Forelimb muscle (tissue), 1 donor: ENCODE measurements at regions not wholly inside any gene's neighbourhood (a gene's known extent, or its start where the extent isn't known, plus 50 kb on each side); places are given as distances from the start of the nearest gene placed in this dataset.

Source experiments
- DNase-seq: peaks from one replicate; pipeline ENCODE4 v3.0.0-alpha.2; 2013; ENCODE audit warnings: low read depth

DNA sequence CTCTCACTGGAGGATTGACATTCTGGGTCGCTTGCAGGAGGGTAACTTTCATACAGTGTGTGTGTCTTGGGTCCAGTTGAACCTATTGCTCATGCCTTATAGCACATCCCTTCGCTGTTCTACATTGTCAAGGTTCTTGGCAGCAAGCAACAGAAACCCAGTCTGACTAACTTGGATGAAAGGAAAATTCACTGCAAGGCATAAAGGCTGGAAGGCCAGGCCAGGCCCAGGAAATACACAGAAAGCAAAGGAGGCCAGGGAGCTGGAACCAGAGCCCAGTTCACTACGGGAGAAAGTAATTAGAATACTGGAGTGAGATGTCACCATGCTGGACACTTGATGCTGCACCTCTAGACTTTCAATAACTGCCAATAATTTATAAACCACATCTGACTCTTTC, 353.8 kb upstream of the GATB start:
- DNase-seq: no peak

DNA sequence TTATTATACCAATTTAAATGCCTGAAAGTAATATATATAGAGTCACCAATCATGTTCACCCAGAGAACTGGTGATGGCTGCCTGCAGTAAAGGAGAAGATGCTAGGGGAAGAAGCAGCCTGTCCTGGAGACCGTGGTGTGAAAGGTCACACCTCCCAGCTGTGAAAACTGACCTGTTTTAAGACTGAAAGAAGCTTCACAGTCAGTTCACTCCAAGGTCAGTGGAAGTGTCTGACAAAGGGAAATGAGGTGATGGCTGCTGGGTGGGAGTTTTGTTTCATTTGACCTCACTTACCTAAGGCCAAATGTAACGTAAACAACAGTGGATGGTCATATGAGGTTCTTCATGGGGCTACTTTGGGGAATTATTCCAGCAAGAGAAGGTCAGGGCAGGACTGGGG, 352.1 kb upstream of the GATB start:
- DNase-seq: no peak

DNA sequence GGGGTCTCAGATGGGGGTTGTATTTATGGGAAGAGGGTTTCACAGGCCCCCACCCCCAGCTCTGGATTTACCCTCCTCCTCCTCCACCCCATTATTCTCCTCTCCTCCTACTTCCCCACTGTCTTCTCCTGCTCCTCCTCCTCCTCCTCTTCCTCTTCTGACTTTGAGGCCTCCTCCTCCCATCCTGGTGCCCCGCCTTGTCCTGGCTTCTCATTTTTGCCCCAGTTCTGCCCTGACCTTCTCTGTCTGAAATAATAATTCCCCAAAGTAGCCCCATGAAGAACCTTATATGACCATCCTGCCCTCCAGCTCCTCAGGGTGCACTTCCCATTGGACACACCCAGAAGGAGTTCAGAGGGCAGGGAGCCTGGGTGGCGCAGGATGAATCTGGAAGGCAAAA, 351.4 kb upstream of the GATB start:
- DNase-seq: no peak

DNA sequence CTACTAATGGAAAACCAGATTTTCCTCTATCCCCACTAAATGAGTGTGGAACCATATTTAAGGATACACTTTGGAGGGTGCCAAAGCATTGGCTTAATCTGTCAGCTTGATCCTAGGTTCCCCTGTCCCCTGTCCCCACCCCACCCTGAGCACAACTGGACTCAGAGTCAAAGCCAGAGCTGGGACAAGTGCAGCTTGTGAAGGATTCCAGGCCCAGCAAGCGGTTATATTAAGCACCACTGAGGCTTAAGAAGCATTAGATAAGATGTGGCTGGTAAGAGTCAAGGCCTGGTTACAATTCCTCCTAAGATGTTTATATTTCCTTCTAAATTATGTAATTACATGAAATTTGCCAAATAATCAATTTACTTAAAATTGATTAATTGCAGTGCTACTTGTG, 350.0 kb upstream of the GATB start:
- DNase-seq: no peak

DNA sequence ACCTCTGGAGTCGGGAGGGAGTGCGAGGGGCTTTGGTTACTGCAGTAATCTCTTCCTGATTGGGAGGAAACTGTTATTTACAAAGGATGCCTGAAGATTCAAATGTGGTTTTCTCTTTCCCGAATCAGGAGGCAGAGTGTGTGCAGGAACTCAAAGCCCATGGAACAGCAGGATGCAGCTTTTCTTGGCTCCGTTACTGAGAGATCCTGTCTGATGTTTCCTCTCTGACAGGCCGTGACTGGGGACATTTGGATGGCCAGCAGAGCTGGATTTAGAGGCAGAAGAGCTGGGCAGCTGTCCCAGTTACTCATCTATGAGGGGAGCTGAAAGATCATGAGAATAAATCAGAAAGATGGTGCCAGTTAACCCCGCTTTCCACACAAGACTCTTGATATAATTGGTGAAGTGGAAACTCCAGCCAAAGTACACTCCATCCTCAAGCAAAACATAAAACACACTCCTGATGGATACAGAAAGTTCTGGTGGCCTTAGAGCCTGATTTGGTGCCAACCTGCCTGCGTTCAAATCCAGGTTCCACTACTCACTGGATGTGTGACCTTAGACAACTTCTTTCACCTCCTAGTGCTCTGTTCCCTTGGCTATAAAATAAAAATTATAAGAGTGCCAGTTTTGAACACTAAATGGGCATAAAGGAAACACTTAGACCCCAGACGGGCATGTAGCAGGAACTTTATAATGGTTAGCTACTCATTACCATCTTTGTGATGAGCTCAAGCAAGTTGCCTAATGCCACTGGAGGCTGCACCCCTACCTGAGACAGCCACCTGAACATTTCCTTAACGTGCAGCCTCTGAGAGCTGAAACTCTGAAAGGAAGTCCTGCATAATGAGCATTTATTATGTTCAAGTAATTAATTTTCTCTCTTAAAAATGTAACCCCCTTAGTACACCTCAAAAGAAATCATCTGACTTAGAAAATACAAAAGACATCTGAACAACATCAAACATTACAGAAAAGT, 349.0 kb upstream of the GATB start:
- no peak for DNase-seq

DNA sequence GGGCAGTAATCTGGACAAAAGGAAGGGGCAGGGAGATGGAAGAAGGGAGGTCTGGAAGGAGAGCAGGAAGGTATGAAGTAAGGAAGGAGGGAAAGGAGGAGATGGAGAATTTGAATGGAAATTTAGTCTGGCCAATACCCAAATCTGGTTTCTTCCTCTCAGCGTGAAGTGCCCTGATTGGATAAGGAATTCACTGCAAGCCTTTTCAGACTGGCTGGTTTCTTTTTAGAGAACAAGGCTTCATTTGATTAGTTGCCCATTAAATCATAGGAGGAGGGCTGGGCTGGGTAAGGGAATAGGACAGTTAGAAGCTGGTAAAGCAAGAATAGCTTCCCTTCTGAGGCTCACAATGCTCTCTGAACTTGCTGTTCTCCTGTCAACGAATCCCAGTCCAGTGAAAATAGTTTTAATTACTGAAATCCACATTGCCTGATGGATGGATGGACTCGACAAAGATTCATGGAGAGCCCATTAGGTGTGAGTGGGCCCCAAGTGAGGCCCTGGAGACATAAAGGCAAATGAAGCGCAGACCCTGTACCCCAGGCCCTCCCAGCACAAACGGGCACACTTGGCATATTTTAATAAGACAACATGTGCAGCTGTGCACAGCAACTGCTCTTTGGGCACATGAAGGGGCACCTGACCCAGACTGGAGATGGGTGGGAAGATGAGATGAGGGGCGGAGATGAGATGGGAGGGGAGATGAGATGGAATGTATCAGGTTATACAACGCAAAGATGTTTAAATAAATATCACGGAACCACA, 347.1 kb upstream of the GATB start:
- DNase-seq: no peak

DNA sequence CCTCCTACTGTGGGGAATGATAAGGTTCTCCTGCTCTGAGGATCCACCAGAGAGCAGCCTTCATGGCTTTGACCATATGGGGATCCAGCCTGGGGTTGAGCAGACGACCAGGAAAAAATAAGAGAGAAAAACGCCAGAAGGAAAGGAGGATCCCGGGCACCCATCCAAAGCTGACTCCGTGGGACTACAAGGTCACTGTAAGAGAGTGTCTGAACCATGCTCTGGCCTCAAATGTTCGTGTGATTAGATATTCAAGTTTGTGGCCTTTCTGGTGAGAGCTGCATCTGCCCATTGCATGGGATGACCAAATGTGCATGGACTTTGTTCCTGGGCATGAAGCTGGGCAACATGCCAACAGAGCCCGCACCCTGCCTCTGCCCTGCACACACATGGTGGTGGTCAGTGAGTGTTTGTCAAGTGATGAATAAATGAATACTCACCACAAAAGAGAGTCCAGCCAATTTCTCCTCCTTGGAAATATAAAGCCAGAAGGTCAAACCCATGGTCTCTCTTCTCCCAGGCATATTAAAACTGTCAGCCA, 346.0 kb upstream of the GATB start:
- DNase-seq: no peak

DNA sequence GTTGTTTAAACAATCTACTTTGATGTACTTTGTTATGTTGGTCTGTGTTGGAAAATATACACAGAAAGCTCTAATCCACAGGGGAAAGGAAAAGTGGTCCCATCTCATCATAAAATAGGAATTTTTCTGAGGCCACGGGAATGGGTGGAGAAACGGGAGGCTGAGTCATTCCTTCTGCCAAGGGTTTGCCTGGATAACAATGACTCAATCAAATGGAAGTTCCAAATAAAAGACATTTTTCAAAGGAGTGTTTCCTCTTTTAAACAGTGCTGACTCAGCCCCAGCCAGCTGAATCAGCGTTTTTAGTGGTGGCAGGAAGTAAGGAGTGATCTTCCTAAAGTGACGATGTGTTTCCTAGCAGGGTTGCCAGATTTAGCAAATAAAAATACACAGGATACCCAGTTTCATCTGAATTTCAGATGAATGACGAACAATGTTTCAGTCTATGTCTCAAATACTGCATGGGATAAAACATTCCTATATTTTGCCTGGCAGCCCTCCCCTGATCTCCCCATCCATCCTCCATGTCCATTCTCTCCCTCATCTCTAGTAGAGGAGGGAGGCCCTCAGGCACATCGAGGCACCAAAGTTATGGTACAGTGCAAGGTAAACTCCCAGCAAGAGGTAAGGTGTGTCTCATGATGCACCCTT, 345.4 kb upstream of the GATB start:
- DNase-seq: peak; percentile 36

DNA sequence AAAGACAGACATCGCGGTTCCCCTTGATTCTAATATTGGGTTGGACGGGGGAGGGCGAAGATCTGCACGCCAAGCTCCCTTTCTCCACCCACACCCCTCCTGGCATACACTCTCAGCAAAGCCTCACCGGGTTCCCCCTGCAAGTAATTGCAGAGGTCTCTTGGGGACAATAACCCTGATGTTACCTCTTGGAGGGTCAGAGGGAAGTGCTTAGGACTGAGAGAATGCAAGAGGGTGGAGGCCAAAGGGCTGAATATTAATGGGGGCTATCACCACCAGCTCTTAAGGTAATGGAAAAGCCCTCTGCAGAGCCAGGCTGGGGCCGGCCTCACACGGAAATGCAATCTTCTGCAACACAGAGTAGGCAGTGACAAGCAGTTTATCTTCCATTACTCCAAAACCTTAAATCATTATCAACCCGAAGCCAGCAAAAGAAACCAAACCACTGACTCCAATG, 344.1 kb upstream of the GATB start:
- DNase-seq: no peak

DNA sequence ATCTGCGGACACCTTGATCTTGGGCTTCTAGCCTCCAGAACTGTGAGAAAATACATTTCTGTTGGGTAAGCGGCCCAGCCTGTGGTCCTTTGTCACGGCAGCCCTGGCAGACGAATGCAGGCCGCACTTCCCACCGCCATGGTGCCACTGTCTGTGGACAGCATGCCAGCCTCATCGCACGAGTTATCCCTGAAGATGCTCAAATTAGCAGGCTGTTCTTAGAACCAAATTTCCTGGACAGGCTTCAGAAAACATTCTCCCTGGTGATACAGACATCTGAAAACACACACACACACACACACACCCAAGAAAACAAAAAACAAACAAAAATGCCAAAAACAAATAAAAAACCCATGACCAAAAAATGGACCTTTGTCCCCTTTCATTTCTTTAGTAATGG, 343.5 kb upstream of the GATB start:
- no peak for DNase-seq

DNA sequence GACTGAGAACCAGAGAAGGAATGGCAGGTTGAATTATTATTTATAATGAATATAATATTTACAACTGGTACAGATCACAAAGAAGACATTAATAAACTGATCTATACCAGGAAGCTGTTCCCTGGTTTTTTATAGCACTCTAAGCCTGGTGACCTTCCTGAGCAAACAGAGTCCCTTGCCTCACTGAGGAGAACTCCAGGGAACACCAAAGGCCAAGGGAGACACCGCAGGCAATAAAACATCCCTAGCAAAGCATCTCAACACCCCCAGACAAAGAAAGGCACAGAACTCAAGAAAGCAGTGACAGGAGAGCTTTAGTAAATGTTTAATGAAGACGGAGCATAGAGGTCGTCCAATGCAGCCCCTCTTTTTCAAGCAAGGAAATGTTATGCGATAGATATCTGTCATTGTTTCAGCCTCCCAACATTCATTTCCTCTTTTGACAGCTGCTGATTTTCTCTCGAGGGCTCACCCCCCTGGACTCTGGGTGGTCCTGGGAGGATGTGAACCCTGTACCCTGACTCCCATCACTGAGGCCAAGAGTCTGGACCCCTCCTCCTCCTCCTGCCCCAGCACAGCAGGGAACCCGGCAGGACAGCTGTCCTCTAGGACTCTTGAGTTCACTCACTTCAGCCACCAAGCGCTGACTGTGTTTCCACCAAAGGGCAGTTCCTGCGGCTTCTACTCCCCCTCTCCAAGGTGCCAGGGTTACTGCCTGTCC, 342.5 kb upstream of the GATB start:
- no peak for DNase-seq

DNA sequence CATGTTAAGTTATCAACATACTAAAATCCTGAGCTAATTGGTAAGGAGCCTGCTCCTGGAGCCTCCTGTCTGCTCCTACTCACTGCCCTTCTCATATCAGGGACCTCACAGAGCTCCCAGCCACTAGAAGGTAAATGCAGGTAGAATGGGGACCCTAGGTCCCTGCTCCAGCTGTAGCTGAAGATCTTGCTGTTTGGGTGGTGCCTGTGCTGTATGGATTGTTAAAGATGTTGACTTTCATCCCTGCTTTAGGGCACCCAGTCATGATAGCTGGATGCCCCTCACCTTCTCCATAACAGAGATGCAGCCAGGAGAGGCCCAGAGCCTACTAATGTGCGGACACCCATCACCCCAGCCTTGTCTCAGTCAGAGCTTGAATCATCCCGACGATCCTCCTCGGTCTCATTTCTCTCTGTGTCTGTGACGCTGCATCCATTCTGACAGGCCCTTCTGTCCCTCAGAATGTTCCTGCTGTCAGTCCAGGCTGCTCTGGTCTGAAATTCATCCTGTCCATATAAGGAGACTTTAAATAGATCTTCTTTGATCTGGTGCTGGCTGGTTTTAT, 341.7 kb upstream of the GATB start:
- no peak for DNase-seq

DNA sequence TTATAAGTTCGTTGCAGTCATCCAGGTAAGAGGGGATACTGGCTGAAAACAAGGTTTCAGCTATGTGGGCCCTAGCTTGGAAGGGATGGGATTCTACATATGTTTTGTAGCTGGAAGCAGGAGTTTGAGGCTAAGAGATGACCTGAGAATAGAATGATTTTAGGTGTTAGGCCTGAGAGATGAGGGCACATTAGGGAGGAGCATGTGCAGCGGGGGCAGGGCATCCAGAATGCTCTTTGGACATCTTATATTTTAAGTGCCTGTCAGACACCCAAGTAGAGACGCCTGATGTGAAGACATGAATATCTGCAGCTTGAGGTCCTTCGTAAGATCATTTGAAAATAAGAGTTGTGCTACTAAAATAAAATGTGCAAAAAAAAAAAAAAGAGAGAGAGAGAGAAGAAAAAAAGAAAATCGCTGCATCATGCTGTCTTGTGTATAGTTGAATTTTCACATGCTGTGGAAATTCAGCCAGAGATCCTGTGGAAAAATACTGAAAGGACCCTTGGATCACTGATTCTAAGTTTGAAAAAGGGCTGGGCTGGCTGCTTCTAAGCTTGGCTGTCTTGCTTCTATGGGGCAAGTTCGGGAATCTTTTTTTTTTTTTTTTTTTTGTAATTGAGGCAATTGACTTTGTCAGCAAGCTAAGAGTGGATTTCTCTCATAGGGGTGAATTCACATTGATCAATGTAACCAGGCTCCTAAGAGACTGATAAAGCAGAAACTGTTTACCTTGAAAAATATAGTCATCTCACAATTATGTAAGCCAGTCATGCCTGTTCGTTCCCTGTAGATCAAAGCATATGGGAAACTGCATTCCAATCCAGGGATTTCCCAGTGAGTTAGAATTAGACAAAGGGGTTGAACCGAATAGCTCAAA, 341.0 kb upstream of the GATB start:
- no peak for DNase-seq

DNA sequence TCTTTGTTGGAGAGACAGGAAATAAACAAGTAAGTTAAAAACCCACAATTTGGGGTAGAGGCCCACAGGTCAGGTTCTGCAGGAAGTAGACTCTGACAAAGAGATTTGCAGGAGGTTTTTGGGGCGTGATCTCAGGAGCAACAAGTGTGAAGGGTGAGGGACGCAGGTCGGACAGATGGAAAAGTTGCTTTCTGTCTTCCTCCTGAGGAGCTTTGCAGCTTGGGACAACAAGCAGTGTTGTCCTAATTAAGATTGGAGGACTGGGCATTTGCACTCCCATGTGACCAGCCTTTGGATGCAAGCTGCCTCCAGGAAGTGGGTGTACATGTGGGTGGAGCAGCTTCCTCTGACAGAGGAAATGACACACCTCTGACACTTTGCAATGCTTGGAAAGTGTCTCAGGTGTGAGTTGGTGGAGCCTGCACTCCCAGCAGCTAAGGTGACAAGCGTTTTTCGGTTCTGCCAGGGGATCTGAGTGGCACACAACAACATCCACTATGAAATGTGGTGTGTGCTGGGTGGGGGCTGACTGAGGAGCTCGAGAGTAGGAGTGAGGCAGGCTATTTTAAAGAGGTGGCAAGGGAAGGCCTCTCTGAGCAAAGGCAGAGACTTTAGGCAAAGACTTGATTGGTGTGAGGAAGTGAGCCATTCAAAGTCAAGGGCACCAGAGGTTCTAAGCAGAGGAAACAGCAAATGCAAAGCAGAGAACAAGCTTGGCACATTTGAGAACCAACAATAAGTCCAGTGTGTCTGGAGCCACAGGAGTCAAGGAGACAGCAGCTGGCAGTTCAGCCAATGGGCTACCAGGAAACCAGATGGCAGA, 339.8 kb upstream of the GATB start:
- no peak for DNase-seq

DNA sequence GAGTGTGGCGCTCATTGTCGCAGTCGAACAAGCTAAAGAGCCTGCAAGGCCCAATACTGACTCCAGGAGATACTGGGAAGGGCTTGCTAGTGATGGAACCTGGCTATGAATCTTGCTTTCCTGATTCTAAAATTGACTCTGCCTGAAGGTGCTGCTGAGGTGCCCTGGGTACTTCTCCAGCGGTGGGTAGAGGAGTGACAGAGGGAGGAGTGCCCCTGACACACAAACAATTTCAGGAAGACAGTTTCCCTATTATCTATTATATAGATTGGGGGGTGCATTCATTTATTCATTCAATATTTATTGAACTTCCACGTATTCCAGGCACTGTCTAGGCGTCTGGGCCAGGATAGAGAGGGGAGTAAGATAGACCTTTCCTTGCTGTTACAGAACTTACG, 339.2 kb upstream of the GATB start:
- no peak for DNase-seq

DNA sequence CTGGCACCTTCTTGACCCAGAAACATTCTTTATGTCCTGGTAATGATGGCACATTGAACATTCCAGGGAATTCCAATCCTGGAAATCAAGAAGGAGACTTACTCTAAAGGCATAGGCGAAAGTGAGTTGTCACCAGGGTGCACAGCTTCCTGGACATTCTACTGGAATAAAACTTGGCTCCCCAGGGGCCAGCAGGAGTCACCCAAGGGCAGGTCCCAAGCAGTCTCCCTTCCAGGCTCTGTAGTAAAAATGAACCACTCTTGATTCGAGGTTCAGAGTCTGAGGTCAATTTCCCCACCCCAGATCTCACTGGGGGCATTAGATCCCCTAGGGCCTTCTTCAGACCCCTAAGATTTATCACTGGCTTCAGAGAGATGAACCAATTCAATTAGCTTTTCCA, 338.7 kb upstream of the GATB start:
- DNase-seq: no peak

DNA sequence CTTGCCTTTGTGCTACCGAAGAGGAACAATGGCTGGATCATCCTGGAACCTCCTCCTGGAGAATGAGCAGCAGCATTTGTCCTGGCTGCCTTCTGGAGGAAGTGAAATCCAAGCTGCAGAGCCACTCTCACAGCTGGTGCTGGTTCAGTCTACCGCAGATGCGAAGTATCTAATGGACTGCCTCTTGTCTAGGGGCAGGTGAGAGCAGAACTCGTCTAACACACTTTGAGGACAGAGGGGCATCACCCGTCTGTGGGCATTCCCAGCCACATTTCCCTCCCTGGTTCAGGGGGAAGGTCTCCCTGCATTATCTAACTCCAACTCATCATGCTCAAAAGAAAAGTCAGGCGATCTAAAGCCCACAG, 338.2 kb upstream of the GATB start:
- no peak for DNase-seq

DNA sequence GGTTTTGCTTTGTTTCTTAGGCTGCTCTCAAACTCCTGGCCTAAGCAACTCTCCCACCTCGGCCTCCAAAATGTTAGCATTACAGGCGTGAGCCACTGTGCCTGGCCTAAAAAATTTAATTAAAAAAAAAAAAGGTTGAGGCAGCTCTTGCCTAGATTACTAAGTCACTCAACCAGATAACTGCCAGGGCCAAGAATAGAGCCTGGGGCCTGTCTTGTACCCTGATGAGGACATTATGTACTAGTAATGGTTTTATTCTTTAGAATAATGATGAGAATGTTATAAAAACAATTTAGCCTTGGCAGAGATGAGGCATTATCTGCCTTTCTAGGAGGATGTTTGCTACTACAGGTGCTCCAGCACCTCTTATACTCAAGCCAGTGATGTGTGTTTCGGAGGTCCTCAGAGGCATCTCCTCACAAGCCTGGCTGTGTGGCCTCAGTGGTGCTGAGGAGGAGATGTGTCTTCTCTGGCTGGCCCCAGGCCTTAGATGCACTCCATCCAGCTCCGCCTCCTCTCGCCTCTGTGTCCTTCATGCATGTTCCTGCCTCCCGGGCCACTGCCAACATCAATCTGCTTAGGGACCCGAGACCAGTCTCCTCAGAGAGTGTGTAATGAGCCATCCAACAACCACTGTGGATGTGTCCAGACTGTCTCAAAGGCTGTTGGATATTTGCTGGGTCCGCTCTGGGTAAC, 337.7 kb upstream of the GATB start:
- no peak for DNase-seq

DNA sequence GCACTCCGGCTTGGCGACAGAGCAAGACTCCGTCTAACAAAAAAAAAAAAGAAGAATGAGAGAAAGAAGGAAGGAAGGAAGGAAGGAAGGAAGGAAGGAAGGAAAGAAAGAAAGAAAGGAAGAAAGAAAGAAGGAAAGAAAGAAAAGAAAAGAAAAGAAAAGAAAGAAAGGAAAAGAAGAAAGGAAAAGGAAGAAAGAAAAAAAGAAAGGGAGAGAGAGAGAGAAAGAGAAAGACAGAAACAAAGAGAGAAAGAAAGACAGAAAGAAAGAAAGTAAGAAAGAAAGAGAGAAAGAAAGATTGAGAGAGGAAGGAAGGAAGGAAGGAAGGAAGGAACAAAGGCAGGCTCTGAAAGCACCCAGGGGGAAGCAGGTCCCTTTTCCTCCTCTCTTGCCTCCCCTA, 336.6 kb upstream of the GATB start:
- no peak for DNase-seq
